GM21717 (cell line): ENCODE measurements at regions not wholly inside any gene's neighbourhood (a gene's known extent, or its start where the extent isn't known, plus 50 kb on each side); places are given as distances from the start of the nearest gene placed in this dataset.

Experiments used
- ATAC-seq: cut with Tn5 transposase; IDR thresholded peaks from one replicate; pipeline ENCODE4 v1.9.1; 2021; ENCODE audit warnings: mild to moderate bottlenecking, moderate library complexity; ENCODE audit not compliant: unreplicated experiment

DNA sequence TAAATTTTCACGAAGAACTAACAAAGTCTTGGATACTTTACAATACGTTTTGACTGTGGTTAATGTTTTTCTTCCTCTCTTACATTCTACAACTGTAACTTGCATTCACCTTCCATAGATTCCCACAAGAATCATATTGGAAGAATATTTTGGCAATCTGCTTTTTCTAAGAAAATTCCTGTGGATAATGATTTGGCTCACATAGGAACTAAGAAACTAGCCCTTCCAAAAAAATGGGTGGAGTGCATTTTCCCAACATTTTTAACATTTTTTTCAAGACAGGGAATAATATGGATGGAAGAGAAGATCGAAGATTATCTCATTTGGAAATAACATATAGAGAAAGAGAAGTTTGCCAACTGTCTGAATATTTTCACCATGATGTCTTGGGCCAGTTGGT is 256.9 kb upstream of the POU2AF2 start:
- no peak for ATAC-seq

DNA sequence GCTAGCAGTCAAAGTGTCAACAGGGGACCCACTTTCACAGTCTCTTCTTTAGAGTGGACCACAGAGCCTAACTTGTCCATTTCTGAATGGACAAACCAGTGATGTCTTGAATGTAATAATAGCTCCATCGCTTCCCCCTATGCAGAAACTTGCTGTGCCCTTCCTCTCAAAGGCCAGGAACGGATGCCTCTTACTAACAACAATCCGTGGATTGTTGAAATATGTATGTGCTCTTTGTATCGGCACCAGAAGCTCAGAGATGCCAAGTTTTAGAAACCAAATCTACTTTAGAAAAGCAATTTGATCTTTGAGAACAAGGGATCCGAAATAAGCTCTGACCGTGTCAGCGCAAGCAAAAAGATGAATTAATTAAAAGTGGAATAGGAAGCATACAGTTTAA is 259.5 kb upstream of the POU2AF2 start:
- ATAC-seq = no peak

- no peak for ATAC-seq
Observed at GRCh38 chr11:110985547-110985946, 260.0 kb upstream of the POU2AF2 start.

DNA sequence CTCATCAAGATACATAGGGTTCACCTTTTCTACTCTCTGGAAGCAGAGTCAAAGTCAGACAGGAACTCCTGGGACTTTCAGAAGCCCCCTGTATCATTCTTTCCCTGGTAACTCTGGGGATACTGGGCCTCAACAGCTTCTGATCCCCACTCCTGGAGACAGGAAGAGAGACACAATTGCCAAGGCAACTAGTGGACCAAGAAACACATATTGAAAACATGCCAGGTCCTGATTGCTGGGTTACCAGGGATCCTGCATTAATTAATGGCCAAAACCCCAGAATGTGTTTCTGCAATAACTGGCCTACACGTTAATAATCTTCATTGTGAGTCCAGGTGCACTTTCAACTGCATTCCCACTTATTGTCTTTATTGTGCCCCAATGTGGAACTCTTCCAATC is 260.8 kb upstream of the POU2AF2 start:
- no peak for ATAC-seq

DNA sequence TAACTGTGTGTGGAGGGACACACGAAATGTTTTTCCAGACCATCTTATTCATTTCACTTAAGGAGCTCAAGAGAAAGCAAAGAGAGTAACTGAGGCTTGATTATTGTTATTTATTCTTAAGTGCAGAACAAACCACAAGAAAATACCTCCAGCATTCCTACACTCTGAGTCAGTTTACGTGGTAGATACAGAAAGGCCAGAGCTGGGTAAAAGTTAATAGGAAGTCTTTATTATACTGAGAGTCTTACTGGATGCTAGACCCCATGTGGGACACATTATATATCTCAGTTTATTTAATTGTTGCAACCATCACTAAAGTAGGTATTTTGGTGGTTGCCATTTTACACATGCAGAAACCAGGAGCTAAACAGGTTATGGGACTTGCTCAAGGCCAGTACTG is 261.4 kb upstream of the POU2AF2 start:
- no peak for ATAC-seq

DNA sequence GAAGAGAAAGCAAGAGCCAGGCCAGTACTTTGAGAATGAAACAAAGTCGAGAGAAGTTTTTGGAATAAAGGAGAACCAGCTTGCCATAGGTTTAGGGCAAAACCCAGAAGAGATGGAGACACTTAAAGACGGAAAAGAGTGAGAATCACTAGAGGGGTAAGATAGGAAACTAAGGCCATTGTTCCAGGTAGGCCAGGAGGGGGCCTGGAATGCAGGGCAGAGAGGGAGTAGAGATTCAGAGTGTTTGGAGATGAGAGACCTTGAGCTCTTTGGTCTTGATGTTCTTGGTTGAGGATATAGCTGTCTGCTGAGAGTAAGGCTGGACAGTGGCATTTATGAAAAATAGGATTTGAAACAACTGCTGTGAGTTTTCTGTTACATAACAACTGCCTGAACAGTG is 263.3 kb upstream of the POU2AF2 start:
- ATAC-seq = no peak

DNA sequence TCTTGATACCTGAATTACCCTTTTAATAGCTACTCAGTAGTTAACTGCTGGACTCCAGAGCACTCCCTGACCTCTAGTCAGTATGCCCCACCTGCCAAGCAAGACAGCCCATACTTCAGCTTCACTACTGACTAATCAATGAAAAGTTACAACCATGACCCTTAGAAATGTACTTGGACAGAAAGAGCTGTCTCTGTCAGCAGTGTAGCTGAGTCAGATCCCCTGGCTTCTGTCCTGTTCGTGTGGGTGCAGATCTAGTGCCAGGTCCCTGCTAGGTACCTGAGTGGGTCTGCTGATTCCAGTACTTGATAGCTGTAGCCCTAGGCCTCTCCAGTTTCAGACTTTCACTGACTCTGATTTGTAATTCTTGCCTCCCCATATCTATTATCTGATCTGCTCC is 265.8 kb upstream of the POU2AF2 start:
- no peak for ATAC-seq

DNA sequence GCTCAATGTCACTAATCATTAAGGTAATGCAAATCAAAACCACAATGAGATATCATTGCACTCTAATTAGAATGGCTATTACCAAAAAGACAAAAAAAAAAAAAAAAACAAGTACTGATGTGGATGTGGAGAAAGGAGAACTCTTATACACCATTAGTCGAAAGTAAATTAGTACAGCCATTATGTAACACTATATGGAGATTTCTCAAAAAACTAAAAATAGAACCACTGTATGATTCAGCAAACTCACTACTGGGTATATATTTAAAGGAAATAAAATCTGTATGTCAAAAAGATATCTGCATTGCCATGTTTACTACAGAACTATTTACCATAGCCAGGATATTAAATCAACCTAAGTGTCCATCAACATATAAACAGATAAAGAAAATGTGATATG is 265.4 kb upstream of the ARHGAP20 start:
- ATAC-seq = no peak

DNA sequence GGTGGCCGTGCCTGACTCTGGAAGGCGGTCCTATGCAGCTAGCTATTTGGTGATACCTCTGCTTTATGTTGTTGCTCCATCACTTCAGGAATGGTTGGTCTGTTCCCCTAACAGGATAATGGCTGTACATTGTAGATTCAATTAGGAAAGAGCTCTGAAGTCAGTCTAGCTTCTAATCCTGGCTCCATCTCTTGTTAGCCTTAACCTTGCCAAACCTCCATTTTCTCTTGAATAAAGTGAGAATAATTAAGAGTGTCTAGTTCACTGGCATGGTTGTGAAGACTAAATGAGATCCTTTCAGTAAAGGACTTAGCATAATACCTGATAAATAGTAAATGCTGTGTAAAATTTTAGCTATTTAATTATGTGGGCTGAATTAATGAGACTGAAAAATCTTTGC is 262.5 kb upstream of the ARHGAP20 start:
- ATAC-seq = no peak

- ATAC-seq = no peak
Observed at GRCh38 chr11:110973401-110973980, 261.3 kb upstream of the ARHGAP20 start.

DNA sequence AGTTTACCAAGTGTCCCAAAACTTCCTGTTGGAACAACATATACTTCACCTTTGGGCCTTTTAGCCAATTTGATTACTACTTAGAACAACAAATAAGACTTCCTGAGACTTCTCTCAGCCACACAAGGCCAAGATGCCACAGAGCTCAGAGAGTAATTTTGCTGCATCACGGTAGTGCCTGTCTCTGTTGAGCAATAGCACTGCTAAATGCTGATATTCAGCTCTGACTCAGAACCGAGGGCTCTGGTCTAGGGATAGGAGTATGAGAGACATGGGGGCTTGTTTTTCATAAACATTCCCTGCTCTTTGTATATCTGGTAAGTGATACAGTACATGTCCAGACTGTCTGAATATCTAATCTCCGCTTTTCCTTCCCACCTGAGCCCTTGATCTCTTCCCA is 260.4 kb upstream of the ARHGAP20 start:
- no peak for ATAC-seq

DNA sequence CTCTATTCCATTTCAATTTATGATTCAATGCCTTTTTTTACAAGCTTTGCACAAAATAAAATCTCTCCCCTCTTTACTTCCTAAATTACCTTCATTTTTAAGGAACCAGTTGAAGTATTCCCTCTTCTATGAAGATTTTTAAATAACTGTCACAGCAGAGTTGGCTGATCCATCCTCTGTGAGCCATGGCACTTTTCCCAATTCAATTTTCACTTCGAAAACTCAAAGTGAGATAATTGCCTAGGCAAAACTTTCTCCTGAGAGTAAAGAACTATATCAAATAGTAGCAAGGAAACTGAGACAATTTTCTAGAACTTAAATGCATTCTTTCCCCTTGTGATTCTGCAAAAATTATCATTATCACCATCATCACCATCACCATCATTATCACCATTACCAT is 259.9 kb upstream of the ARHGAP20 start:
- no peak for ATAC-seq

DNA sequence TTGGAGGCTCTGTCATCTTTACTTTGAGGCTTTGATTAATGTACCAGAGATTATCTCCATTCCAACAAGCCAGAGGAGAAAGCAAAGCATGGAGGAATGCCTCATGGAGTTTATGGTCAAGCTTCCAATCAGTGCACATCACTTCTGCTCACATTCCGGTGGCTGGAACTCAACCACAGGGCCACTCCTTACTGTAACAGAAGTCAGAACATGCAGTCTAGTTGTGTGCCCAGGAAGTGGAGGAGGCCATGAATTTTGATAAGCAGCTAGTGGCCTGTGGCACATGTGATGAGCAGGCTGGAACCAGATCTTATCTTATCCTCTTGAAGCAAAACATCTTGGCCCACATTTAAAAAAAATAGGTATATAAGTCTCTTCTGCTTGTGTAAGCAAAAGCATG is 258.9 kb upstream of the ARHGAP20 start:
- no peak for ATAC-seq

- no peak for ATAC-seq
Observed at GRCh38 chr11:110968348-110969062, 256.3 kb upstream of the ARHGAP20 start.

GRCh38 chr11:110966131-110966530 is 253.9 kb upstream of the ARHGAP20 start:
- no peak for ATAC-seq

DNA sequence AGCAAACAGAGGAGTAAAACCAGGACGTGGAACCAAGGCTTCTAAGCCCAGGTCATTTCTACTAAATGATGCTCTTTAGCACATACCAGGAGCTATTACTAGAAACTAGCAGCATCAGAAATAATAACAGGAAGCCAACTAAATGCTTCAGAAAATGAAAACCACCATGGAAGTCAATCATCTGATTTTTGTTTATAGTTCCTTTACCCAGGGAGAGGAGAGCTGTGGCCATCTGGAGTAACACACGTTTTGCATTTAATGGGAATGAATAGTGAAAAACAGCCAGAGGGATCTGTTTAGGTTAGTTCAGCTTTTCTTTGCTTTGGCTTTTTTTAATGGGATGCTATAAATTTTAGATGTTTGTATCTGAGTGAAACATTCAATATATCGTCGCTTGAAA is 250.7 kb upstream of the ARHGAP20 start:
- no peak for ATAC-seq

DNA sequence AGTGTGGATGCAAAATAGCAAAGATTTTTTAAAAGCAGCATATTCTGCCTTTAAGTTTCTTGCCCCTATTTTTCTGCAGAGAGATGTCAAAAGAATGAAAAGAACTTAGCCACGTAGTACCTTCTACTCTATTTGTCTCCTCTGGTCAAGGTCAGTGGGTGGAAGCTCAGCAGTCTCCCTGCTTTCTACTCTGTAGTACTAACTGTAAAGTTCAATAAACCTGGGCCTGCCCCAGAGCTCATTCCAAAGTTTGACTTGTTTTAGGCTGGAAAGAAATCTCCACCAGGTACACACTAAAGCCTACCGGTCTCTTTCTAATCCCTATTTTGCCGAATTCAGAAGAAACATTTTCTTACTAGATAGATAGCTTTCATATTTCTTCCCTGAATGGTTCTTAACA is 247.9 kb upstream of the ARHGAP20 start:
- ATAC-seq = no peak

DNA sequence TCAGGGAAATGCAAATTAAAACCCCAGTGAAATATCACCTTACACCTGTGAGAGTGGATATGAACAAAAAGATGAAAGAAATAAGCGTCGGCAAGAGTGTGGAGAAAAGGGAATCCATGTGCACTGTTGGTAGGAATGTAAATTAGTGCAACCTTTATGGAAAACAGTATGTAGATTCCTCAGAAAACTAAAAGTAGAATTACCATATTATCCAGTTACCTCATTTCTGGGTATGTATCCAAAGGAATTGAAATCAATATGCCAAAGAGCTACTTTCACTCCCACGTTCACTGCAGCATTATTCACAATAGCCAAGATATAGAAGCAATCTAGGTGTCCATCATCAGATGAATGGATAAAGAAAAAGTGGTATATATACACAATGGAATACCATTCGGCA is 246.0 kb upstream of the ARHGAP20 start:
- no peak for ATAC-seq

GRCh38 chr11:110955776-110956175 is 243.5 kb upstream of the ARHGAP20 start:
- no peak for ATAC-seq

- no peak for ATAC-seq
Observed at GRCh38 chr11:110951950-110952503, 239.8 kb upstream of the ARHGAP20 start.

GRCh38 chr11:110951037-110951949 is 239.1 kb upstream of the ARHGAP20 start:
- peak; percentile 50 for ATAC-seq

DNA sequence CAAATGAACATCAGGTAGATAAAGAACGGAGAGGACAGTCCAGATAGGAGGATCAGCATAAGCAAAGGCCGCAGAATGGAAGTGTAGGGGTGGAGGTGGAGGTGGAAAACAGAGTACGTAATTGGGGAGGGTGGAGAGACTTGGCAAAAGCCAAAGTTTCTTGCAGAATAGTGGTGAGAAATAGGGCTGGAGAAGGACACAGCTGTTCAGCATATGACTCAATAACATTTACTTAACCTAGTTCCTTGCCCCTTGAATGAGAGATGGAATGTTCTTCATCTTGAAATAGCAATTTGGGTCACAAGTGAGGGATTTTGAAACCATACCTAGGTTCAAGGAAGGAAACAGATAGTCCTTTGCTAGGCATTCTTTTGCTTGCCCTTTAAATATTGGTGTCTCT is 235.9 kb upstream of the ARHGAP20 start:
- no peak for ATAC-seq
